Endothelial cell of umbilical vein (primary cell): ENCODE measurements at regions not wholly inside any gene's neighbourhood (a gene's known extent, or its start where the extent isn't known, plus 50 kb on each side); places are given as distances from the start of the nearest gene placed in this dataset.

Experiments
- BruUV-seq: library from RNA; stranded (reverse); fragments of 400-500 nt; replicated peaks from 2 replicates; lab custom pipeline; 2021; lab: Mats Ljungman, UMichigan
- CTCF ChIA-PET: fragments of 300-600, 350-600 bp; sonication (Branson Sonifier 250); formaldehyde crosslinking; loops from one replicate; lab custom pipeline; 2021; ENCODE audit warnings: antibody characterized with exemption, inconsistent platforms; lab: Charles Lee
- POLR2A ChIA-PET: fragments of 300-600, 350-600 bp; sonication (Branson Sonifier 250); formaldehyde crosslinking; loops from one replicate; lab custom pipeline; 2021; ENCODE audit warnings: antibody characterized with exemption, inconsistent platforms; lab: Charles Lee
- DNase-seq: peaks from one replicate; pipeline ENCODE4 v3.0.0-alpha.2; 2011; ENCODE audit warnings: low read depth, low spot score
- FAIRE-seq: peaks from 2 replicates; lab custom pipeline; 2011; peaks lifted over from hg19 to GRCh38; lab: Jason Lieb, UNC
- H2AFZ ChIP-seq: 2 replicates; pipeline ENCODE4 v1.6.0; 2012; ENCODE audit warnings: low read depth, low read length, control low read depth, inconsistent platforms
- H3K27ac ChIP-seq: 2 replicates; pipeline ENCODE4 v1.5.1; 2011; ENCODE audit warnings: low read depth, mild to moderate bottlenecking, control low read depth, low read length, moderate library complexity; ENCODE audit not compliant: insufficient read depth
- H3K27me3 ChIP-seq, 2 experiments: 2 replicates each; pipeline versions ENCODE4 v1.6.0 to v1.6.1; 2011; ENCODE audit warnings: low read length in 2 of 2, mixed read lengths in 1 of 2; ENCODE audit not compliant: control insufficient read depth in 2 of 2, insufficient read depth in 2 of 2
- H3K36me3 ChIP-seq, 2 experiments: 2 replicates in 1 of 2; 3 replicates in 1 of 2; pipeline ENCODE4 v1.5.1; 2011; ENCODE audit warnings: low read length in 2 of 2, mild to moderate bottlenecking in 1 of 2, moderate library complexity in 1 of 2; ENCODE audit not compliant: control insufficient read depth in 2 of 2, insufficient read depth in 2 of 2; ENCODE audit errors: extremely low read depth in 1 of 2
- H3K4me1 ChIP-seq: 3 replicates; pipeline ENCODE4 v1.5.1; 2011; ENCODE audit warnings: mild to moderate bottlenecking, low read length; ENCODE audit not compliant: control insufficient read depth, insufficient read depth; ENCODE audit errors: extremely low read depth
- H3K4me2 ChIP-seq: 2 replicates; pipeline ENCODE4 v1.6.1; 2011; ENCODE audit warnings: low read length, control low read depth, mixed read lengths; ENCODE audit not compliant: insufficient read depth
- H3K4me3 ChIP-seq, 3 experiments: fragments of 200-600 bp in 1 of 3; sonication (generic), shearing (Covaris generic) in 1 of 3; replicated peaks in 1 of 3; 2 replicates each; pipeline ENCODE4 v1.5.1; 2011 to 2016; ENCODE audit warnings: control low read depth in 3 of 3, low read length in 3 of 3, mild to moderate bottlenecking in 2 of 3, inconsistent platforms in 1 of 3, low read depth in 1 of 3, moderate library complexity in 1 of 3; ENCODE audit not compliant: insufficient read depth in 1 of 3
- H3K79me2 ChIP-seq: 2 replicates; pipeline ENCODE4 v1.6.0; 2012; ENCODE audit warnings: low read length, inconsistent platforms; ENCODE audit not compliant: control insufficient read depth, insufficient read depth
- H3K9ac ChIP-seq: replicated peaks from 2 replicates; pipeline ENCODE3; 2011; ENCODE audit warnings: low read length, control low read depth; ENCODE audit not compliant: insufficient read depth; ENCODE audit errors: extremely low read depth
- H3K9me1 ChIP-seq: replicated peaks from 3 replicates; pipeline ENCODE4 v1.6.0; 2011; ENCODE audit warnings: mild to moderate bottlenecking, low read length; ENCODE audit not compliant: control insufficient read depth, insufficient read depth; ENCODE audit errors: extremely low read depth
- H3K9me3 ChIP-seq: replicated peaks from 2 replicates; pipeline ENCODE4 v1.5.1; 2012; ENCODE audit warnings: low read length, inconsistent platforms; ENCODE audit not compliant: control insufficient read depth, insufficient read depth
- H4K20me1 ChIP-seq: replicated peaks from 2 replicates; pipeline ENCODE3; 2011; ENCODE audit warnings: mild to moderate bottlenecking, low read length; ENCODE audit not compliant: control insufficient read depth, insufficient read depth; ENCODE audit errors: extremely low read depth
- CTCF ChIP-seq, 2 donors: IDR thresholded peaks; 1 replicate in 1 of 2; 2 replicates in 1 of 2; pipeline ENCODE4 v1.5.1; 2011; ENCODE audit warnings: low read length in 2 of 2, mild to moderate bottlenecking in 2 of 2, moderate library complexity in 2 of 2, control low read depth in 1 of 2, inconsistent platforms in 1 of 2, low read depth in 1 of 2; ENCODE audit not compliant: insufficient read depth in 1 of 2; ENCODE audit errors: extremely low read depth in 1 of 2
- EZH2 ChIP-seq: IDR thresholded peaks from 2 replicates; pipeline ENCODE4 v1.6.1; 2012; ENCODE audit warnings: borderline replicate concordance, low read depth, mild to moderate bottlenecking, moderate library complexity, low read length, inconsistent platforms; ENCODE audit not compliant: severe bottlenecking
- FOS ChIP-seq: IDR thresholded peaks from 2 replicates; pipeline ENCODE4 v1.6.1; 2011; ENCODE audit warnings: mild to moderate bottlenecking, low read length, moderate library complexity, borderline replicate concordance; ENCODE audit not compliant: insufficient read depth
- GATA2 ChIP-seq: IDR thresholded peaks from 2 replicates; pipeline ENCODE4 v1.7.0; 2011; ENCODE audit warnings: low read depth, mild to moderate bottlenecking, moderate library complexity, mixed read lengths, low read length; ENCODE audit not compliant: insufficient read length, insufficient read depth
- MAX ChIP-seq: IDR thresholded peaks from 2 replicates; pipeline ENCODE4 v1.6.1; 2011; ENCODE audit not compliant: insufficient read depth, insufficient read length
- MYC ChIP-seq: IDR thresholded peaks from one replicate; pipeline ENCODE4 v1.6.1; 2011; ENCODE audit warnings: mild to moderate bottlenecking, low read depth, low read length
- POLR2A ChIP-seq: IDR thresholded peaks from 2 replicates; pipeline ENCODE4 v1.6.1; 2012; ENCODE audit warnings: low read depth, mild to moderate bottlenecking, control low read depth, low read length
- POLR2AphosphoS5 ChIP-seq: IDR thresholded peaks from 2 replicates; pipeline ENCODE4 v1.6.1; 2012; ENCODE audit warnings: low read depth, mild to moderate bottlenecking, control low read depth, low read length, moderate library complexity; ENCODE audit not compliant: insufficient read depth
- dilution Hi-C: fragments of 300-500 bp; cut with MboI; formaldehyde crosslinking; loops from one replicate; pipeline ENCODE4 v1.15.0; 2019; ENCODE audit warnings: low sequenced_read_pairs; ENCODE audit not compliant: extremely low pct_ligation_motif_present
- intact Hi-C: fragments of 100-400 bp; cut with micrococcal nuclease; formaldehyde crosslinking; loops from one replicate; pipeline ENCODE4 v1.10.0; 2022

- Histone ChIP-seq H3K27ac (no peak overlapping the region), H3K9ac (no peak overlapping the region), H3K79me2 (no peaks in the 10 kb centered on the region), H3K27me3 (no peaks in the 10 kb centered on the region), H3K9me1 (no peaks in the 10 kb centered on the region), H3K4me1 (no peaks in the 10 kb centered on the region), H3K9me3 (peaks cover 4% of the 10 kb centered on the region), H3K4me2 (no peak overlapping the region), H3K36me3 (no peaks in the 10 kb centered on the region), H3K4me3 (no peak overlapping the region), H4K20me1 (no peaks in the 10 kb centered on the region), H2AFZ (no peak overlapping the region)
- no TSS peak for BruUV-seq
- POLR2A ChIA-PET: no interaction called here
- FAIRE-seq: no peak
- dilution Hi-C loops: no loop called here
- CTCF ChIA-PET: no interaction called here
- intact Hi-C loops: no loop called here
- TF ChIP-seq FOS: no peak
- TF ChIP-seq MYC: no peak
- no peak for TF ChIP-seq GATA2
- TF ChIP-seq EZH2: no peak
- TF ChIP-seq MAX: no peak
- TF ChIP-seq CTCF (IDR thresholded peaks at IDR 0.05; ENCODE audit: extremely low read depth in 1 of 2, insufficient read depth in 1 of 2, low read depth in 1 of 2, low read length in 2 of 2): no peak
- no peak for TF ChIP-seq POLR2A
- no peak for TF ChIP-seq POLR2AphosphoS5
- DNase-seq: no peak
Measured at GRCh38 chr10:2401459-2401858, 664.1 kb upstream of the ADARB2 start.
